SH-SY5Y (cell line): ENCODE measurements at regions not wholly inside any gene's neighbourhood (a gene's known extent, or its start where the extent isn't known, plus 50 kb on each side); places are given as distances from the start of the nearest gene placed in this dataset.

Source experiments
- GATA2 ChIP-seq: IDR thresholded peaks from 2 replicates; pipeline ENCODE4 v1.6.1; 2011; ENCODE audit warnings: mild to moderate bottlenecking, low read depth, low read length
- GATA3 ChIP-seq: IDR thresholded peaks from 2 replicates; pipeline ENCODE4 v1.6.1; 2011; ENCODE audit warnings: low read depth, mild to moderate bottlenecking, low read length, moderate library complexity

DNA sequence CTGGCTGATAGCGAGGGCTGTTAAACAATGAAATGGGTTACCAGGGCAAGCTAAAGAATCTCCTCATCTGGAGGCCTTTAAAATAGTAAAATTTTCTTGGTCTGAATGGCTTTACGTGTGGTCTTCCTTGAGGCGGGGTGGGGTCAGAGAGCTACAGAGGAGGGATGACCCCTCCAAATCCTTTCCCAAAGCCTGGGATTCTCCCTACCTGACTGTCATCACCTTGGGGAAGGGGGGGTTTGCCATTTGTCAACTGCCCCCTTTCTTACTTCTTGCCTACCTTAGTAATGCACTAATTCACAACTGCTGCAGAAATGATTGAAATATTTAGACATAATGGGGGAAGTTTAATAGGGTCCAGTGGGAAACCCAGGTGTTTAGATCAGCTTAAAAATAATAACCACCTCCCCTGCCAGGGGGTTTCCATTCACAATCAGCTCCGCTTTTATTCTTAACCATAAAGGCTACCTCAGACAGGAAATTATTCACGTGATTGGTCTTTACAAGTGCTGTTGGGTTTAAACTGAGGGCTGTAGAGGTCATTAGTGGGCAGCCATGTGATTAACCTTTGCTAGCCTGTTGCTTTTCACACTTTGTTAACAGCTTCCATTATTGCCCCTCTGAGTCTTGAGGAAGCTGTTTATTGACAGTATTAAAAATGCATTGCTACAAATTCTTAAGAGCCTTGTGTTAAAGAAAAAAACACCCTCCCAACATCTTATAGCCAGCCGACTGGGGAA, 276.5 kb upstream of the ATP11B start:
- no peak for TF ChIP-seq GATA2
- no peak for TF ChIP-seq GATA3
